ENCODE measurements at regions not wholly inside any gene's neighbourhood (a gene's known extent, or its start where the extent isn't known, plus 50 kb on each side); places are given as distances from the start of the nearest gene placed in this dataset.
A peak's percentile ranks its signal among the peaks of the same experiment; 100 is the strongest.
"Not testable (repeated sequence)": the region's sequence is repeated elsewhere in the genome, so short reads cannot be mapped to it uniquely, and the experiment has no call there.

DNA sequence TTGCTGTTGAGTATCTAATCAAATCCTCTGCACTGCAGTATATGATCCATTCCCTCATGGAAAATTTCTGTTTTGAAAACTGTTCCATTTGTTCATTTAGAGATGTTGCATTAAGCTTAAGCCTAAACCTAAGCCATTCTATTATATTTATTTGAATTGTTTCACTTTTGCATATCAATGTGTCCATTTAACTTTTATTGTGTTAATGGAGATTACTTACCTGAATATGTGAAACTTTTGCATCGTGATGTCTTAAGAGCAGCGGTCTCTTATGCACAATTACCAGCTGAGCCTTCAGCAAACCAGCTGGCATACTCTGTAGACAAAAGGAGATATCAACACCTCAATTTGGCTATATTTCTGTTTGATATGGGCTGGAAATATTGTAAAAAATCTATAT lies 922.5 kb upstream of the FBXO33 start:
- Mint-ChIP-seq H3K4me1 (ENCODE audit: low read depth, unreplicated experiment) (no peaks in the 10 kb centered on the region), H3K9me3 (ENCODE audit: unreplicated experiment) (peaks cover 4% of the 10 kb centered on the region), H3K27me3 (ENCODE audit: unreplicated experiment) (peaks cover 4% of the 10 kb centered on the region), H3K27ac (ENCODE audit: unreplicated experiment) (no peak overlapping the region), H3K36me3 (ENCODE audit: unreplicated experiment) (no peaks in the 10 kb centered on the region), H3K4me3 (ENCODE audit: unreplicated experiment) (no peak overlapping the region)
- no peak for DNase-seq
- TF ChIP-seq, protein P1, sequence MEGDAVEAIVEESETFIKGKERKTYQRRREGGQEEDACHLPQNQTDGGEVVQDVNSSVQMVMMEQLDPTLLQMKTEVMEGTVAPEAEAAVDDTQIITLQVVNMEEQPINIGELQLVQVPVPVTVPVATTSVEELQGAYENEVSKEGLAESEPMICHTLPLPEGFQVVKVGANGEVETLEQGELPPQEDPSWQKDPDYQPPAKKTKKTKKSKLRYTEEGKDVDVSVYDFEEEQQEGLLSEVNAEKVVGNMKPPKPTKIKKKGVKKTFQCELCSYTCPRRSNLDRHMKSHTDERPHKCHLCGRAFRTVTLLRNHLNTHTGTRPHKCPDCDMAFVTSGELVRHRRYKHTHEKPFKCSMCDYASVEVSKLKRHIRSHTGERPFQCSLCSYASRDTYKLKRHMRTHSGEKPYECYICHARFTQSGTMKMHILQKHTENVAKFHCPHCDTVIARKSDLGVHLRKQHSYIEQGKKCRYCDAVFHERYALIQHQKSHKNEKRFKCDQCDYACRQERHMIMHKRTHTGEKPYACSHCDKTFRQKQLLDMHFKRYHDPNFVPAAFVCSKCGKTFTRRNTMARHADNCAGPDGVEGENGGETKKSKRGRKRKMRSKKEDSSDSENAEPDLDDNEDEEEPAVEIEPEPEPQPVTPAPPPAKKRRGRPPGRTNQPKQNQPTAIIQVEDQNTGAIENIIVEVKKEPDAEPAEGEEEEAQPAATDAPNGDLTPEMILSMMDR (IDR thresholded peaks at IDR 0.05; ENCODE audit: partially characterized antibody, unreplicated experiment) = no peak

DNA sequence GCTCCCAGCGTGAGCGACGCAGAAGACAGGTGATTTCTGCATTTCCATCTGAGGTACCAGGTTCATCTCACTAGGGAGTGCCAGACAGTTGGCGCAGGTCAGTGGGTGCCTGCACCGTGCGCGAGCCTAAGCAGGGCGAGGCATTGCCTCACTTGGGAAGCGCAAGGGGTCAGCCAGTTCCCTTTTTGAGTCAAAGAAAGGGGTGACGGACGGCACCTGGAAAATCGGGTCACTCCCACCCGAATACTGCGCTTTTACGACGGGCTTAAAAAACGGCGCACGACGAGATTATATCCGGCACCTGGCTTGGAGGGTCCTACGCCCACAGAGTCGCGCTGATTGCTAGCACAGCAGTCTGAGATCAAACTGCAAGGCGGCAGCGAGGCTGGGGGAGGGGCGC lies 915.9 kb upstream of the FBXO33 start:
- H3K27ac Mint-ChIP-seq (ENCODE audit: unreplicated experiment) = peak overlapping the region; percentile 95
- H3K4me3 Mint-ChIP-seq (ENCODE audit: unreplicated experiment) = peak overlapping the region; percentile 96
- H3K4me1 Mint-ChIP-seq (ENCODE audit: low read depth, unreplicated experiment); H3K36me3 Mint-ChIP-seq (ENCODE audit: unreplicated experiment); H3K27me3 Mint-ChIP-seq (ENCODE audit: unreplicated experiment); H3K9me3 Mint-ChIP-seq (ENCODE audit: unreplicated experiment): not testable (repeated sequence)
- peak; percentile 32 for DNase-seq

DNA sequence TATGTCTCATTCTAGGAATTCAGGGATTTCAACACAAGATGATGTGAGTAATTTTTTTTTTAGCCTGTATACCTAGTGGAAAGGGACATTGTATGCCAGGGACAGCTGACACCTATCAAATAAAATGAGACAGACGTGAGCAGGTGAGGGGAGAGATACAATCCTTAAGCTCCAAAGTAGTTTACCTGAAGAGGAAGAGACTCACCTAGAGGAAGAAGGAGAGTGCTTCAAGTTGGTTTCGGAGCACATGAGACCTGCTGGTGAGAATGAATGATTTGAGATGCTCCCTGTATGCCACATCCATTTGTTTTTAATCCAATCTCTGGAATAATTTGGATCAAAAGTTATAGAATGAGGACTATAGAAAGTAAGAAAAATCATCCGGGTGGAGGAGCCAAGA lies 915.4 kb upstream of the FBXO33 start:
- TF ChIP-seq, protein P1 (IDR thresholded peaks at IDR 0.05; ENCODE audit: partially characterized antibody, unreplicated experiment) = no peak
- peak overlapping the region; percentile 95 for H3K27ac Mint-ChIP-seq (ENCODE audit: unreplicated experiment)
- peaks cover 2% of the 10 kb centered on the region for H3K27me3 Mint-ChIP-seq (ENCODE audit: unreplicated experiment)
- no peaks in the 10 kb centered on the region for H3K36me3 Mint-ChIP-seq (ENCODE audit: unreplicated experiment)
- peaks cover 5% of the 10 kb centered on the region for H3K4me1 Mint-ChIP-seq (ENCODE audit: low read depth, unreplicated experiment)
- peak overlapping the region; percentile 96 for H3K4me3 Mint-ChIP-seq (ENCODE audit: unreplicated experiment)
- DNase-seq = no peak
- H3K9me3 Mint-ChIP-seq (ENCODE audit: unreplicated experiment) = peaks cover 2% of the 10 kb centered on the region

DNA sequence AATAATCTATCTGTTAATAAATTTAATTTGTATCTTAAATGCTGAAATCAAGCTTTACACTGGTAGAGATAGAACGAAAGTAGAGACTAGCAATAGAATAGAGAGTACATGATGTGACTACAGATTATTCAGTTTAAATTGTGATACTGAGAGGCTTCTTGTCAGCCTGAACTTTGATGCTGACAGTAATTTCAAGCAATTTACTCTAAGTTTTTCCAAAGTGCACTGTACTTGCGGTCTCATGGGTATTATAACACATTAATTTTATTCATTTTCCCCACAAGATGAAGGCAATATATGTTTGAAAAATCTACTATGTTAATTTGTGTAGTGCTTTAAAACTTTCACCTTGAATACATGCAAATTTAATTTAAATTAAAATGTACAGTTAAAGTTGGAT lies 914.0 kb upstream of the FBXO33 start:
- H3K9me3 Mint-ChIP-seq (ENCODE audit: unreplicated experiment) = peaks cover 2% of the 10 kb centered on the region
- TF ChIP-seq, protein P1 (IDR thresholded peaks at IDR 0.05; ENCODE audit: partially characterized antibody, unreplicated experiment) = no peak
- H3K27ac Mint-ChIP-seq (ENCODE audit: unreplicated experiment) = no peak overlapping the region
- peaks cover 2% of the 10 kb centered on the region for H3K27me3 Mint-ChIP-seq (ENCODE audit: unreplicated experiment)
- H3K36me3 Mint-ChIP-seq (ENCODE audit: unreplicated experiment) = no peaks in the 10 kb centered on the region
- peak overlapping the region; percentile 96 for H3K4me3 Mint-ChIP-seq (ENCODE audit: unreplicated experiment)
- DNase-seq = no peak
- H3K4me1 Mint-ChIP-seq (ENCODE audit: low read depth, unreplicated experiment) = peaks cover 5% of the 10 kb centered on the region

DNA sequence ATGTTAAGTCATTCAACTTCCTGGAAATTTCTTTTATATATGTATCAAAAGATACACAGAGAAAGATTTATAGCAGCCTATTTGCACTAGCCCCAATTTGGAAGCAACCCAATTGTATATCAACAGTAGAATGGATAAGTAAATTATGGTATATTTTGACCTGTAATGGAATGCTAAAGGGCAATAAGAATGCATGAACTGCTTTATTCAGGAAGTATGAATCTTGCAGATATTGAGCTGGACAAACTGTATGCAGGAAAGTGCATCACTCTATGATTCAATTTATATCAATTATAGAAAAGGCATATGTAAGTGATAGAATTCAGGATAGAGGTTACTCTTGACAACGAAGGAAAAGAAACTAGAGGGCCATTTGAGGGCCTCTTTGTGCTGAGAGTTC lies 913.1 kb upstream of the FBXO33 start:
- TF ChIP-seq, protein P1 (IDR thresholded peaks at IDR 0.05; ENCODE audit: partially characterized antibody, unreplicated experiment) = no peak
- Mint-ChIP-seq H3K9me3 (ENCODE audit: unreplicated experiment) (peaks cover 2% of the 10 kb centered on the region), H3K4me1 (ENCODE audit: low read depth, unreplicated experiment) (peaks cover 5% of the 10 kb centered on the region), H3K4me3 (ENCODE audit: unreplicated experiment) (peak overlapping the region; percentile 68), H3K36me3 (ENCODE audit: unreplicated experiment) (no peaks in the 10 kb centered on the region), H3K27ac (ENCODE audit: unreplicated experiment) (no peak overlapping the region), H3K27me3 (ENCODE audit: unreplicated experiment) (peaks cover 2% of the 10 kb centered on the region)
- no peak for DNase-seq

DNA sequence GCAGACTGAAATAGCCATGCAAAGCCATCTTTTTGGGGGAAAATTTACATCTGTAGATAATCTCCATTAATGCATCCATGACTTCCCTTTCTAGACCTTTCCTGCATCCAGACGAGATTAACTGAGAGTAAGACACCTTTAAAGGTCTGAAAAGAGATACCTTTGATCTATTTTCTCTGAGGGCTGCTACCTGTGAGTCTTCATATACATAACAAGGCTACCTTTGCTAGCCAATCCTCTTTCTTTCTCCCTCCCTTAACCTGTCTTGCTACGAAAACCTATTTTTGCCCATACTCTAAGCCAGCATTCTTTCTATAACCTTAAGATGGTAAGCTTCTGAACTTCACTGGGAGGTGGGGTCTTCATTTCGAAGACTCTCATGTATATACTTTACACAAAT lies 908.5 kb upstream of the FBXO33 start:
- peaks cover 5% of the 10 kb centered on the region for H3K4me1 Mint-ChIP-seq (ENCODE audit: low read depth, unreplicated experiment)
- no peaks in the 10 kb centered on the region for H3K27me3 Mint-ChIP-seq (ENCODE audit: unreplicated experiment)
- TF ChIP-seq, protein P1 (IDR thresholded peaks at IDR 0.05; ENCODE audit: partially characterized antibody, unreplicated experiment) = no peak
- no peak overlapping the region for H3K27ac Mint-ChIP-seq (ENCODE audit: unreplicated experiment)
- no peaks in the 10 kb centered on the region for H3K36me3 Mint-ChIP-seq (ENCODE audit: unreplicated experiment)
- no peak overlapping the region for H3K4me3 Mint-ChIP-seq (ENCODE audit: unreplicated experiment)
- no peaks in the 10 kb centered on the region for H3K9me3 Mint-ChIP-seq (ENCODE audit: unreplicated experiment)
- DNase-seq = no peak

Data from glutamatergic neuron (in vitro differentiated cells).